Activated T-helper 2 cell treated with anti-CD3 and anti-CD28 coated beads, Interferon-gamma antibody, Interleukin-2, Interleukin-4, amounts not matched to agents 10 μg/mL and 5 μg/mL and 100 μg/mL, durations not matched to agents 14 hours and 24 hours and 36 hours (primary cell): ENCODE measurements at regions not wholly inside any gene's neighbourhood (a gene's known extent, or its start where the extent isn't known, plus 50 kb on each side); places are given as distances from the start of the nearest gene placed in this dataset.

Source experiments
- DNase-seq: peaks from one replicate; pipeline ENCODE4 v3.0.0; 2021; ENCODE audit warnings: low spot score
- H3K27ac Mint-ChIP-seq: one replicate; pipeline ENCODE4 v1.8.0; 2021; ENCODE audit warnings: mixed read lengths
- H3K27me3 Mint-ChIP-seq: one replicate; pipeline ENCODE4 v1.8.0; 2021; ENCODE audit warnings: low read depth, mixed read lengths
- H3K36me3 Mint-ChIP-seq: one replicate; pipeline ENCODE4 v1.8.0; 2021; ENCODE audit warnings: low read depth, mixed read lengths
- H3K4me1 Mint-ChIP-seq: one replicate; pipeline ENCODE4 v1.8.0; 2021; ENCODE audit warnings: low read depth, mixed read lengths
- H3K4me3 Mint-ChIP-seq: one replicate; pipeline ENCODE4 v1.8.0; 2021; ENCODE audit warnings: low read depth, mild to moderate bottlenecking, moderate library complexity, mixed read lengths
- H3K9me3 Mint-ChIP-seq: one replicate; pipeline ENCODE4 v1.8.0; 2021; ENCODE audit warnings: mixed read lengths
- intact Hi-C: fragments of 100-400 bp; cut with micrococcal nuclease; formaldehyde crosslinking; loops from one replicate; pipeline ENCODE4 v1.15.1; 2023

GRCh38 chr5:103435136-103435889, 127.3 kb downstream of the NUDT12 start:
- Mint-ChIP-seq H3K4me1 (no peaks in the 10 kb centered on the region), H3K4me3 (no peak overlapping the region), H3K36me3 (no peaks in the 10 kb centered on the region), H3K9me3 (peaks cover 4% of the 10 kb centered on the region), H3K27ac (no peak overlapping the region), H3K27me3 (peaks cover 2% of the 10 kb centered on the region)
- no peak for DNase-seq
- intact Hi-C loops, result no loop called here

- no peaks in the 10 kb centered on the region for H3K36me3 Mint-ChIP-seq
- H3K4me1 Mint-ChIP-seq, result no peaks in the 10 kb centered on the region
- no peaks in the 10 kb centered on the region for H3K9me3 Mint-ChIP-seq
- H3K27ac Mint-ChIP-seq, result no peak overlapping the region
- H3K4me3 Mint-ChIP-seq, result no peak overlapping the region
- DNase-seq, result no peak
- H3K27me3 Mint-ChIP-seq, result peaks cover 2% of the 10 kb centered on the region
- intact Hi-C loops, result no loop called here
These were observed 128.5 kb downstream of the NUDT12 start for GRCh38 chr5:103434057-103434456.

GRCh38 chr5:103433211-103433610, 129.4 kb downstream of the NUDT12 start:
- intact Hi-C loops, result no loop called here

GRCh38 chr5:103428923-103429322, 133.7 kb downstream of the NUDT12 start:
- Mint-ChIP-seq H3K9me3 (no peaks in the 10 kb centered on the region), H3K4me3 (no peak overlapping the region), H3K36me3 (no peaks in the 10 kb centered on the region), H3K27ac (no peak overlapping the region), H3K4me1 (no peaks in the 10 kb centered on the region), H3K27me3 (peaks cover 6% of the 10 kb centered on the region)
- DNase-seq, result no peak
- intact Hi-C loops, result no loop called here

More at GRCh38 chr5:103433211-103433610, 129.4 kb downstream of the NUDT12 start:
- Mint-ChIP-seq H3K9me3 (no peaks in the 10 kb centered on the region), H3K36me3 (no peaks in the 10 kb centered on the region), H3K27ac (no peak overlapping the region), H3K4me3 (no peak overlapping the region), H3K27me3 (peaks cover 2% of the 10 kb centered on the region), H3K4me1 (no peaks in the 10 kb centered on the region)
- DNase-seq, result no peak

- no peaks in the 10 kb centered on the region for H3K4me1 Mint-ChIP-seq
- H3K9me3 Mint-ChIP-seq, result no peaks in the 10 kb centered on the region
- no peak overlapping the region for H3K27ac Mint-ChIP-seq
- intact Hi-C loops, result no loop called here
- peaks cover 6% of the 10 kb centered on the region for H3K27me3 Mint-ChIP-seq
- no peak for DNase-seq
- H3K4me3 Mint-ChIP-seq, result no peak overlapping the region
- no peaks in the 10 kb centered on the region for H3K36me3 Mint-ChIP-seq
These were observed 134.1 kb downstream of the NUDT12 start for GRCh38 chr5:103428411-103428871.

- H3K27me3 Mint-ChIP-seq, result peaks cover 9% of the 10 kb centered on the region
- no peaks in the 10 kb centered on the region for H3K4me1 Mint-ChIP-seq
- no peaks in the 10 kb centered on the region for H3K9me3 Mint-ChIP-seq
- intact Hi-C loops, result no loop called here
- no peak overlapping the region for H3K4me3 Mint-ChIP-seq
- H3K36me3 Mint-ChIP-seq, result no peaks in the 10 kb centered on the region
- no peak for DNase-seq
- H3K27ac Mint-ChIP-seq, result no peak overlapping the region
These were observed 135.3 kb downstream of the NUDT12 start for GRCh38 chr5:103427326-103427725.

- Mint-ChIP-seq H3K9me3 (no peaks in the 10 kb centered on the region), H3K27ac (no peak overlapping the region)
These were observed 136.7 kb downstream of the NUDT12 start for GRCh38 chr5:103425686-103426454.

GRCh38 chr5:103424453-103425205, 138.0 kb downstream of the NUDT12 start:
- intact Hi-C loops, result no loop called here
- H3K27me3 Mint-ChIP-seq, result peaks cover 17% of the 10 kb centered on the region
- no peak for DNase-seq
- no peaks in the 10 kb centered on the region for H3K9me3 Mint-ChIP-seq
- no peaks in the 10 kb centered on the region for H3K4me1 Mint-ChIP-seq
- no peak overlapping the region for H3K4me3 Mint-ChIP-seq
- H3K36me3 Mint-ChIP-seq, result no peaks in the 10 kb centered on the region
- no peak overlapping the region for H3K27ac Mint-ChIP-seq

More at GRCh38 chr5:103425686-103426454, 136.7 kb downstream of the NUDT12 start:
- no peaks in the 10 kb centered on the region for H3K36me3 Mint-ChIP-seq
- H3K27me3 Mint-ChIP-seq, result peaks cover 12% of the 10 kb centered on the region
- no peaks in the 10 kb centered on the region for H3K4me1 Mint-ChIP-seq
- H3K4me3 Mint-ChIP-seq, result no peak overlapping the region
- intact Hi-C loops, result no loop called here
- no peak for DNase-seq

GRCh38 chr5:103424026-103424425, 138.6 kb downstream of the NUDT12 start:
- H3K9me3 Mint-ChIP-seq, result no peaks in the 10 kb centered on the region
- no peak for DNase-seq
- no peak overlapping the region for H3K4me3 Mint-ChIP-seq
- H3K27me3 Mint-ChIP-seq, result peaks cover 18% of the 10 kb centered on the region
- H3K4me1 Mint-ChIP-seq, result no peaks in the 10 kb centered on the region
- no peak overlapping the region for H3K27ac Mint-ChIP-seq
- intact Hi-C loops, result no loop called here
- H3K36me3 Mint-ChIP-seq, result no peaks in the 10 kb centered on the region

GRCh38 chr5:103422756-103423155, 139.8 kb downstream of the NUDT12 start:
- intact Hi-C loops, result no loop called here
- no peaks in the 10 kb centered on the region for H3K9me3 Mint-ChIP-seq
- no peaks in the 10 kb centered on the region for H3K4me1 Mint-ChIP-seq
- H3K27ac Mint-ChIP-seq, result no peak overlapping the region
- peaks cover 22% of the 10 kb centered on the region for H3K27me3 Mint-ChIP-seq
- H3K4me3 Mint-ChIP-seq, result no peak overlapping the region
- no peak for DNase-seq
- H3K36me3 Mint-ChIP-seq, result no peaks in the 10 kb centered on the region

GRCh38 chr5:103414604-103415003, 148.0 kb downstream of the NUDT12 start:
- no peak overlapping the region for H3K4me3 Mint-ChIP-seq
- H3K27me3 Mint-ChIP-seq, result peaks cover 27% of the 10 kb centered on the region
- DNase-seq, result no peak
- no peaks in the 10 kb centered on the region for H3K9me3 Mint-ChIP-seq
- no peaks in the 10 kb centered on the region for H3K4me1 Mint-ChIP-seq
- no peak overlapping the region for H3K27ac Mint-ChIP-seq
- H3K36me3 Mint-ChIP-seq, result no peaks in the 10 kb centered on the region
- intact Hi-C loops, result no loop called here

GRCh38 chr5:103411711-103412110, 150.9 kb downstream of the NUDT12 start:
- DNase-seq, result no peak
- intact Hi-C loops, result no loop called here
- H3K4me3 Mint-ChIP-seq, result no peak overlapping the region
- H3K27me3 Mint-ChIP-seq, result peaks cover 24% of the 10 kb centered on the region
- no peaks in the 10 kb centered on the region for H3K36me3 Mint-ChIP-seq
- H3K9me3 Mint-ChIP-seq, result no peaks in the 10 kb centered on the region
- no peaks in the 10 kb centered on the region for H3K4me1 Mint-ChIP-seq
- no peak overlapping the region for H3K27ac Mint-ChIP-seq
